ENCODE measurements at regions not wholly inside any gene's neighbourhood (a gene's known extent, or its start where the extent isn't known, plus 50 kb on each side); places are given as distances from the start of the nearest gene placed in this dataset.

DNA sequence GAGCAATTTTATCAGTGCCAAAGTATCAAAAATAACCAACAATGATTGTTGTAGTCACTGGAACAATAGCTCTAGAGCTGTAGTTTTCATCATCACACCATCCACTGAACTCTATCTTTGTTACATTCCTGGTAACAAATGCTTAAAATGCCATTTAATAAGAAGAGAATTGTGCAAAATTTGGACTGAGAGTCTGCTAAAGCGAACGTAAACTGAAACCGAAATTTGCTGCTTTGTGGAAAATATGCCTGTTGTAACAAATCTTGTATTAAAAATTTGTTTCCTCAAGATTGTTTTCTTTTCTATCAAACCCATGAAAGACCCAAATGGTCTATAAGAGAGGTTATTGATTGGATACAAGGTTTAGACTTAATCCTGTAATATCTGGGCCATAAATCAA lies 109.3 kb upstream of the TECRL start:
- WGBS, 2 experiments (ENCODE audit: extremely low coverage in 1 of 2, insufficient coverage in 1 of 2, insufficient read length in 1 of 2, insufficient replicate concordance in 2 of 2, low coverage in 1 of 2, low lambda C conversion rate in 2 of 2, missing lambda C conversion rate in 1 of 2): 86% methylated on average over 3 of the region's 3 CpGs; no CpG with 5 or more reads in 1 of the 2 experiments
- no peak for FAIRE-seq
- TF ChIP-seq HDAC2 (IDR thresholded peaks at IDR 0.05; ENCODE audit: borderline replicate concordance in 1 of 2, low read depth in 2 of 2, low read length in 2 of 2): no peak
- no peak for TF ChIP-seq ZNF274 (IDR thresholded peaks at IDR 0.05; ENCODE audit: borderline replicate concordance, extremely low read depth, low read length)
- no peak for TF ChIP-seq SRF (IDR thresholded peaks at IDR 0.05; ENCODE audit: low read depth, low read length)
- no peak for TF ChIP-seq CBX5 (IDR thresholded peaks at IDR 0.05; ENCODE audit: low read depth, low read length)
- TF ChIP-seq CEBPB (IDR thresholded peaks at IDR 0.05; ENCODE audit: low read depth, low read length): no peak
- no peak for TF ChIP-seq EGR1 (IDR thresholded peaks at IDR 0.05; ENCODE audit: borderline replicate concordance, low read depth, low read length)
- TF ChIP-seq RXRA (IDR thresholded peaks at IDR 0.05; ENCODE audit: insufficient read depth, low read depth, low read length): no peak
- TF ChIP-seq SUZ12 (IDR thresholded peaks at IDR 0.05; ENCODE audit: low read length): no peak
- no peak for TF ChIP-seq RAD21 (IDR thresholded peaks at IDR 0.05 in 1 of 2, conservative IDR thresholded peaks at IDR 0.05 in 1 of 2; ENCODE audit: low read depth in 2 of 2, low read length in 2 of 2)
- no peak for TF ChIP-seq TAF1 (IDR thresholded peaks at IDR 0.05; ENCODE audit: low read depth, low read length)
- no peak for TF ChIP-seq TBP (IDR thresholded peaks at IDR 0.05; ENCODE audit: low read depth, low read length)
- no peak for TF ChIP-seq GTF2F1 (IDR thresholded peaks at IDR 0.05; ENCODE audit: borderline replicate concordance, low read depth, low read length)
- no peak for TF ChIP-seq TEAD4 (IDR thresholded peaks at IDR 0.05; ENCODE audit: low read depth, low read length)
- TF ChIP-seq POU5F1 (IDR thresholded peaks at IDR 0.05; ENCODE audit: low read depth, low read length): no peak
- TF ChIP-seq KDM1A (IDR thresholded peaks at IDR 0.05; ENCODE audit: borderline replicate concordance, low read length): no peak
- no peak for TF ChIP-seq SP2 (IDR thresholded peaks at IDR 0.05; ENCODE audit: low read length)

More for the DNA sequence above, 109.3 kb upstream of the TECRL start:
- H3K27me3 ChIP-seq (replicated peaks in 1 of 4; ENCODE audit: control insufficient read depth in 3 of 4, extremely low read depth in 1 of 4, insufficient read depth in 3 of 4, low read length in 3 of 4): no peaks in the 10 kb centered on the region
- no peak overlapping the region for H2BK12ac ChIP-seq (ENCODE audit: low read depth, low read length)
- CTCF ChIA-PET (ENCODE audit: partially characterized antibody): no interaction called here
- no peak overlapping the region for H3K4me2 ChIP-seq (ENCODE audit: insufficient read depth in 1 of 2, low read depth in 2 of 2, low read length in 2 of 2)
- H2AFZ ChIP-seq (ENCODE audit: low read length): no peak overlapping the region
- no peak overlapping the region for H2BK5ac ChIP-seq (ENCODE audit: low read depth, low read length)
- H2BK15ac ChIP-seq (ENCODE audit: low read length): no peak overlapping the region
- no peak overlapping the region for H2AK5ac ChIP-seq (ENCODE audit: low read depth, low read length)
- no peaks in the 10 kb centered on the region for H3K79me2 ChIP-seq (ENCODE audit: control insufficient read depth in 1 of 2, insufficient read depth in 2 of 2, low read length in 2 of 2)
- no peak overlapping the region for H3K4ac ChIP-seq (replicated peaks; ENCODE audit: insufficient read length, low read depth, low read length)
- no peak overlapping the region for H3K23ac ChIP-seq (ENCODE audit: insufficient read length)
- no peak overlapping the region for H3K27ac ChIP-seq (ENCODE audit: low read depth, low read length)
- H3K14ac ChIP-seq (ENCODE audit: insufficient read length): no peak overlapping the region
- no peaks in the 10 kb centered on the region for H3K79me1 ChIP-seq (ENCODE audit: low read depth, low read length)
- H4K5ac ChIP-seq (ENCODE audit: insufficient read length, low read depth, low read length): no peak overlapping the region
- no peaks in the 10 kb centered on the region for H3K36me3 ChIP-seq (ENCODE audit: control insufficient read depth in 2 of 4, insufficient read depth in 4 of 4, low read length in 3 of 4)
- no peaks in the 10 kb centered on the region for H4K20me1 ChIP-seq (replicated peaks in 1 of 2; ENCODE audit: control insufficient read depth in 1 of 2, insufficient read depth in 2 of 2, low read length in 2 of 2)
- no peak overlapping the region for H4K8ac ChIP-seq (ENCODE audit: extremely low read depth, insufficient read depth, low read length)
- H3K18ac ChIP-seq (ENCODE audit: extremely low read depth, low read length): no peak overlapping the region
- no peak for DNase-seq (ENCODE audit: low read depth in 1 of 2, low spot score in 2 of 2)
- no peak overlapping the region for H3K9ac ChIP-seq (replicated peaks in 1 of 4; ENCODE audit: extremely low read depth in 1 of 4, low read depth in 3 of 4, low read length in 3 of 4)
- H3K4me3 ChIP-seq (ENCODE audit: extremely low read depth in 1 of 4, insufficient read depth in 2 of 4, low read depth in 3 of 4, low read length in 4 of 4): no peak overlapping the region
- H3K9me3 ChIP-seq (ENCODE audit: insufficient read depth in 2 of 2, low read depth in 1 of 2, low read length in 1 of 2): no peaks in the 10 kb centered on the region
- H2BK20ac ChIP-seq (ENCODE audit: low read length): no peak overlapping the region
- H2BK120ac ChIP-seq (replicated peaks; ENCODE audit: low read depth, low read length): no peak overlapping the region
- H3K56ac ChIP-seq (replicated peaks; ENCODE audit: insufficient read length, low read depth, low read length): no peak overlapping the region
- H4K91ac ChIP-seq (replicated peaks; ENCODE audit: insufficient read length, low read length): no peak overlapping the region
- H3K4me1 ChIP-seq (replicated peaks in 1 of 4; ENCODE audit: control insufficient read depth in 3 of 4, insufficient read depth in 4 of 4, low read length in 3 of 4): no peaks in the 10 kb centered on the region
- POLR2A ChIA-PET (ENCODE audit: partially characterized antibody): no interaction called here
- no peaks in the 10 kb centered on the region for H3K23me2 ChIP-seq (ENCODE audit: low read depth, low read length)
